ENCODE measurements at regions not wholly inside any gene's neighbourhood (a gene's known extent, or its start where the extent isn't known, plus 50 kb on each side); places are given as distances from the start of the nearest gene placed in this dataset.
"Not testable (repeated sequence)": the region's sequence is repeated elsewhere in the genome, so short reads cannot be mapped to it uniquely, and the experiment has no call there.

DNA sequence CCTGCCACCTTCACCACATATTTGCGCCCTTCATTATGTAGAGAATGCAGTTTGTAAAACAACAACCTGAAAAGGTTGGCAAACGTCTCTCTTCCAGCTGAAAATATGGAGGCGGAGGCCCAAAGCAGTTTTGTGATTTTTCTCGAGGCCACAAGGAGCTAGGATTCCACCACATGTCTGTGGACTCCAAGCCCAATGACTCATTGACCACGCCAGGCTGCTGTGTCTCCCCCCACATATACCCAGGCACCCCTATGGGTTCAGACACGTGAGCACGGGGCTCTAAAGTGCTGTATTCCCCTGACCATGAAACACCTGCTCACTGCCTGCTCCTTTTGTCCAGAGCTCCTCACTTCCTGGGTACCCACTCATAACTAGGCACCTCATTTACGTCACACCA lies 121.4 kb upstream of the CDH5 start:
- no peak for DNase-seq (ENCODE audit: low read depth)
- TF ChIP-seq CTCF (IDR thresholded peaks at IDR 0.05; ENCODE audit: insufficient read depth, low read depth, low read length, missing control alignments): no peak
- H3K4me3 ChIP-seq (ENCODE audit: low read depth, low read length): no peak overlapping the region

DNA sequence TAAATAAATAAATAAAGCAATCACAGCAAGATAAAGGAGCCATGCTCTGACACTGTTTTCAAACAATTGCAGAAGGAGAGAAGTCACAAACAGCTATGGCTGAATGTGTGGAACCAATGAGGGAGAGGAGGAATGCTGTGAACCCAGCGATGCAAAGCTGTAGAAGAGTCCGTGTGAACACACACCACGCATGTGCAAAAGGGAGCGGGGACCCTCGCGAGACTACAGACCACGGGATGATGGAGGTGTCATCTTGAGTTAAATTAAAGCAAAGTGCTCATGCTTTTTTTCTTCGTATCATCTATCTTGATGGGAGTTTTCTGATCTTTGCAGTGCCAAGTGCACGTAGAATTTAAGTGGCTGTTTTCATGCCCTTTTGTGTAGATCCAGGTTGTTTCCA lies 123.8 kb upstream of the CDH5 start:
- no peak for TF ChIP-seq CTCF (IDR thresholded peaks at IDR 0.05; ENCODE audit: insufficient read depth, low read depth, low read length, missing control alignments)
- H3K4me3 ChIP-seq (ENCODE audit: low read depth, low read length): no peak overlapping the region
- no peak for DNase-seq (ENCODE audit: low read depth)

DNA sequence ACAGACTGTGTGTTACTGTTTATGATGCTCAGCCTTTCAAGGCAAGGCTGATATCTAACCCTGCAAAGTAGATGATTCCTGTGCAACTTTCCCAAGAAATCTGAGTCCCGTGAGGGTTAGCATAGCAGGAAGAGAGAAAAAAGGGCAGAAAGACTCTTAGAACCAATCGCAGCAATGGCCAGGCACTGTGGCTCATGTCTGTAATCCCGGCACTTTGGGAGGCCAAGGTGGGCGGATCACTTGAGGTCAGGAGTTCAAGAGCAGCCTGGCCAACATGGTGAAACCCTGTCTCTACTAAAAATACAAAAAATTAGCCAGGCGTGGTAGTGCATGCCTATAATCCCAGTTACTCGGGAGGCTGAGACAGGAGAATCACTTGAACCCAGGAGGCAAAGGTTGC lies 124.3 kb upstream of the CDH5 start:
- H3K4me3 ChIP-seq (ENCODE audit: low read depth, low read length): not testable (repeated sequence)

DNA sequence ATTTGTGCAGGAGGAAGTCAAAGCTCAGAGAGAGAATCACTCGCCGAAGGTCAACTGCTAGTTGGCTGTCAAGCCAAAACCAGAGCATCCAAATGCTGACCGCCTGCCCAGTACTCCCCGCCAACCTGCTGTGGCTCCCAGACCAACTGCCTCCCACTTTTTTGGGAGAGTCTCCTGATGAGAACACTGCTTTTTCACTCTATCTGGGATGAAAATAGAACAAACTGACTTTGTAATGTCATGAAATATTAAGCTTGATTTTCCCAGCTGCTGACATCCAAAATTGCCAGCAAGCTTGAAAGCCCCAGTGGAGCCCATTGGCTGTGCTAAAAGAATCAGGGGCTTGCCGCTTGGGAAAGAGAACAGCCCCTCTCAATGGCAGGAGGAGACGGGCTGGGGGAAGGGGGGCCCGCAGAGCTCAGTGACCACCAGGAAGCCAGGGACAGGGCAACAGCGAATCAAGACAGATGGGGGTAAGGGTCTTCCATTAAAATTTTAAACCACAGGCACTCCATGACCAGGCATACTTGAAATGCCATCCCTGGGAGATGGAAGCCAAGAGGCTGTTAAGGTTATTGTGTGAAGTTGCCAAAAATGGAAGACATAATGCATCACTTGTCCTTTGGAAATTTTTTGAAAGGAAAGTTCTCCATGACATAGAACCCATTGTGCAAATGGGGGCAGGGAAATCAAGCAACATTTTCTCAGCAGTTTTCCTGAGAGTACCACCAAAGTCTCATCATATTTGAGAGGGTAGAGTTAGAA lies 125.7 kb upstream of the CDH5 start:
- no peak for TF ChIP-seq CTCF (IDR thresholded peaks at IDR 0.05; ENCODE audit: insufficient read depth, low read depth, low read length, missing control alignments)
- no peak overlapping the region for H3K4me3 ChIP-seq (ENCODE audit: low read depth, low read length)
- DNase-seq (ENCODE audit: low read depth): no peak

More for the DNA sequence above, 124.3 kb upstream of the CDH5 start:
- DNase-seq (ENCODE audit: low read depth): not testable (repeated sequence)

DNA sequence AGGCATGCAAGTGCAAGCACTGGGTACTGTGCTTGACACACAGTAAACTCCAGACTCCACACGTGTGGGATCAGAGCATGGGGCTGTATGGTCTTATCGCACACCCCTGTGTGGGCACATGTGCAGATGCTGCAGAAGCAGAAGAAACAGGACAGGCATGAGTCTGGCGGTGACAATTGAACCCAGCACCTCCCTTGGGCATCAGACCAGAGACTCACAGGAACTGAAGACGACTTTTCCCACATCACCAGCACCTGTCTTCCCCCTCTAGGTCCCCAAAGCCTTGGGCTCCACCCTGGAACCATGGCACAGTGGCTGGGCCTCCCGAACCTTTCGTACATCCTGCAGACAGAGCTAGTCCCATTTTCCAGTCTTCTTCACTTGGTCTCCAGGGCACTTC lies 126.4 kb upstream of the CDH5 start:
- H3K4me3 ChIP-seq (ENCODE audit: low read depth, low read length): no peak overlapping the region
- TF ChIP-seq CTCF (IDR thresholded peaks at IDR 0.05; ENCODE audit: insufficient read depth, low read depth, low read length, missing control alignments): no peak
- DNase-seq (ENCODE audit: low read depth): no peak

DNA sequence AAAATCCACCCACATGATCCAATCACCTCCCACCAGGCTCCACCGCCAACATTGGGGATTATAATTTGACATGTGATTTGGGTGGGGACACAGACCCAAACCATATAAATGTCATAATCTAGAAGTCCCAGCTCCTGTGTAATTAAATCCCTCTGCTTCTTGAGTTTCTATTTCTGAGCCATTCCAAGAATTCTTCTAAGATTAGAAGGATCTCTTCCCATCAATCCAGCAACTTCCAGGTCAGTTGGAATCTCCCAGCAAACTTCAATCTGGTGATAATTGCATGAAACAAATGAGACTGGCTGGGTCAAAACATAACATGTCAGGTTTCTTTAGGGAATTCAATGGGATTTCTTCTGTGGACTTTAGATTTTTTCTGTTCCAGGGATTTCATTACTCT lies 127.8 kb upstream of the CDH5 start:
- no peak for TF ChIP-seq CTCF (IDR thresholded peaks at IDR 0.05; ENCODE audit: insufficient read depth, low read depth, low read length, missing control alignments)
- H3K4me3 ChIP-seq (ENCODE audit: low read depth, low read length): no peak overlapping the region
- DNase-seq (ENCODE audit: low read depth): no peak

- TF ChIP-seq CTCF (IDR thresholded peaks at IDR 0.05; ENCODE audit: insufficient read depth, low read depth, low read length, missing control alignments): no peak
- DNase-seq (ENCODE audit: low read depth): no peak
- H3K4me3 ChIP-seq (ENCODE audit: low read depth, low read length): no peak overlapping the region
These were observed 130.2 kb upstream of the CDH5 start for GRCh38 chr16:66236301-66236700.
